ENCODE measurements at regions not wholly inside any gene's neighbourhood (a gene's known extent, or its start where the extent isn't known, plus 50 kb on each side); places are given as distances from the start of the nearest gene placed in this dataset.
"Not testable (repeated sequence)": the region's sequence is repeated elsewhere in the genome, so short reads cannot be mapped to it uniquely, and the experiment has no call there.

- TF ChIP-seq EZH2 (IDR thresholded peaks at IDR 0.05) (no peak), CTCF (IDR thresholded peaks at IDR 0.05) (no peak), EZH2phosphoT487 (IDR thresholded peaks at IDR 0.05) (no peak)
- no peaks in the 10 kb centered on the region for H3K79me2 ChIP-seq (ENCODE audit: low read depth)
- no peaks in the 10 kb centered on the region for H4K20me1 ChIP-seq (ENCODE audit: low read depth)
- H3K9ac ChIP-seq: no peak overlapping the region
- no peaks in the 10 kb centered on the region for H3K4me1 ChIP-seq
- peaks cover 4% of the 10 kb centered on the region for H3K27me3 Mint-ChIP-seq (ENCODE audit: insufficient read depth, low read depth)
- peaks cover 2% of the 10 kb centered on the region for H3K36me3 Mint-ChIP-seq
- H3K27ac Mint-ChIP-seq: no peak overlapping the region
- DNase-seq (ENCODE audit: low spot score): no peak
- H3K4me3 Mint-ChIP-seq: no peak overlapping the region
- H3F3A ChIP-seq (ENCODE audit: low read depth): no peaks in the 10 kb centered on the region
- H3K4me1 Mint-ChIP-seq: peaks cover 4% of the 10 kb centered on the region
- peaks cover 16% of the 10 kb centered on the region for H3K9me3 Mint-ChIP-seq
- H3K4me2 ChIP-seq: no peak overlapping the region
- H3K4me3 ChIP-seq: no peak overlapping the region
- H3K27me3 ChIP-seq: no peaks in the 10 kb centered on the region
- no peaks in the 10 kb centered on the region for H3K9me3 ChIP-seq (ENCODE audit: low read depth)
- no peak overlapping the region for H3K27ac ChIP-seq
- no peak overlapping the region for H2AFZ ChIP-seq (replicated peaks)
- no peaks in the 10 kb centered on the region for H3K36me3 ChIP-seq
These were observed 137.8 kb upstream of the JCAD start for GRCh38 chr10:30197186-30197585.

- H3K27ac Mint-ChIP-seq; DNase-seq (ENCODE audit: low spot score); H4K20me1 ChIP-seq (ENCODE audit: low read depth); H3K27me3 ChIP-seq; H3K27ac ChIP-seq; H3K36me3 ChIP-seq; H3K27me3 Mint-ChIP-seq (ENCODE audit: insufficient read depth, low read depth); H3K4me1 Mint-ChIP-seq; H3K4me3 ChIP-seq; H3K4me3 Mint-ChIP-seq; H3K79me2 ChIP-seq (ENCODE audit: low read depth); H2AFZ ChIP-seq (replicated peaks); H3K4me2 ChIP-seq; H3K9ac ChIP-seq; H3K4me1 ChIP-seq; H3K36me3 Mint-ChIP-seq; H3F3A ChIP-seq (ENCODE audit: low read depth); H3K9me3 ChIP-seq (ENCODE audit: low read depth): not testable (repeated sequence)
- H3K9me3 Mint-ChIP-seq: peaks cover 17% of the 10 kb centered on the region
These were observed 137.2 kb upstream of the JCAD start for GRCh38 chr10:30196559-30196958.

GRCh38 chr10:30192846-30193608, 133.6 kb upstream of the JCAD start:
- H3K4me3 Mint-ChIP-seq: no peak overlapping the region
- peaks cover 6% of the 10 kb centered on the region for H3K27me3 Mint-ChIP-seq (ENCODE audit: insufficient read depth, low read depth)
- H3K27me3 ChIP-seq: no peaks in the 10 kb centered on the region
- no peak overlapping the region for H3K9ac ChIP-seq
- H3K27ac Mint-ChIP-seq: no peak overlapping the region
- no peaks in the 10 kb centered on the region for H3K9me3 ChIP-seq (ENCODE audit: low read depth)
- no peaks in the 10 kb centered on the region for H4K20me1 ChIP-seq (ENCODE audit: low read depth)
- H3K4me1 ChIP-seq: peaks cover 2% of the 10 kb centered on the region
- TF ChIP-seq EZH2 (IDR thresholded peaks at IDR 0.05) (no peak), EZH2phosphoT487 (IDR thresholded peaks at IDR 0.05) (no peak), CTCF (IDR thresholded peaks at IDR 0.05) (no peak)
- no peak overlapping the region for H3K4me2 ChIP-seq
- H3K36me3 Mint-ChIP-seq: peaks cover 2% of the 10 kb centered on the region
- no peak overlapping the region for H3K27ac ChIP-seq
- no peaks in the 10 kb centered on the region for H3K79me2 ChIP-seq (ENCODE audit: low read depth)
- H3K36me3 ChIP-seq: no peaks in the 10 kb centered on the region
- peaks cover 11% of the 10 kb centered on the region for H3K4me1 Mint-ChIP-seq
- H3F3A ChIP-seq (ENCODE audit: low read depth): no peaks in the 10 kb centered on the region
- DNase-seq (ENCODE audit: low spot score): no peak
- peaks cover 17% of the 10 kb centered on the region for H3K9me3 Mint-ChIP-seq
- H3K4me3 ChIP-seq: no peak overlapping the region
- no peak overlapping the region for H2AFZ ChIP-seq (replicated peaks)
